HL-60 (cell line): ENCODE measurements at regions not wholly inside any gene's neighbourhood (a gene's known extent, or its start where the extent isn't known, plus 50 kb on each side); places are given as distances from the start of the nearest gene placed in this dataset.

Experiments used
- DNase-seq, 2 experiments: peaks; one replicate each; pipeline ENCODE4 v3.0.0-alpha.2; 2010 to 2020; ENCODE audit warnings: low read depth in 1 of 2, low spot score in 1 of 2
- H3K27ac ChIP-seq: fragments of 250-450 bp; sonication (Bioruptor Pico); replicated peaks from 2 replicates; pipeline ENCODE4 v1.5.1; 2020; ENCODE audit warnings: mild to moderate bottlenecking, moderate library complexity
- H3K27me3 ChIP-seq: fragments of 250-450 bp; sonication (Bioruptor Pico); 2 replicates; pipeline ENCODE4 v1.5.1; 2021; ENCODE audit warnings: mild to moderate bottlenecking, moderate library complexity; ENCODE audit not compliant: insufficient read depth, poor library complexity, severe bottlenecking
- H3K4me3 ChIP-seq: replicated peaks from 2 replicates; pipeline ENCODE4 v1.5.1; 2011; ENCODE audit warnings: mild to moderate bottlenecking, control low read depth, low read length; ENCODE audit not compliant: insufficient read depth
- CTCF ChIP-seq: IDR thresholded peaks from one replicate; pipeline ENCODE4 v1.5.1; 2011; ENCODE audit warnings: low read length, control low read depth, inconsistent platforms; ENCODE audit not compliant: insufficient read depth
- GABPA ChIP-seq: IDR thresholded peaks from 2 replicates; pipeline ENCODE4 v1.6.1; 2012; ENCODE audit warnings: low read depth
- POLR2AphosphoS5 ChIP-seq: IDR thresholded peaks from 2 replicates; pipeline ENCODE4 v1.6.1; 2012; ENCODE audit warnings: low read depth
- REST ChIP-seq: IDR thresholded peaks from 2 replicates; pipeline ENCODE4 v1.6.1; 2012; ENCODE audit warnings: low read depth; ENCODE audit not compliant: insufficient replicate concordance
- SPI1 ChIP-seq: IDR thresholded peaks from 2 replicates; pipeline ENCODE4 v1.6.1; 2012; ENCODE audit warnings: low read depth, mild to moderate bottlenecking, borderline replicate concordance

- Histone ChIP-seq H3K4me3 (no peak overlapping the region), H3K27ac (no peak overlapping the region), H3K27me3 (no peaks in the 10 kb centered on the region)
- no peak for TF ChIP-seq REST
- TF ChIP-seq SPI1 = no peak
- no peak for TF ChIP-seq GABPA
- no peak for TF ChIP-seq CTCF
- TF ChIP-seq POLR2AphosphoS5 = no peak
- DNase-seq = no peak
Measured at GRCh38 chr3:135632556-135633065, 332.9 kb upstream of the PPP2R3A start.

- Histone ChIP-seq H3K27ac (no peak overlapping the region), H3K27me3 (no peaks in the 10 kb centered on the region), H3K4me3 (no peak overlapping the region)
- no peak for DNase-seq
- no peak for TF ChIP-seq POLR2AphosphoS5
- no peak for TF ChIP-seq SPI1
- TF ChIP-seq CTCF = no peak
- TF ChIP-seq GABPA = no peak
- TF ChIP-seq REST = no peak
Measured at GRCh38 chr3:135633078-135633477, 332.4 kb upstream of the PPP2R3A start.

- Histone ChIP-seq H3K27ac (no peak overlapping the region), H3K4me3 (no peak overlapping the region), H3K27me3 (no peaks in the 10 kb centered on the region)
- no peak for DNase-seq
- no peak for TF ChIP-seq GABPA
- TF ChIP-seq SPI1 = no peak
- TF ChIP-seq CTCF = no peak
- TF ChIP-seq REST = no peak
- no peak for TF ChIP-seq POLR2AphosphoS5
Measured at GRCh38 chr3:135636596-135636995, 328.9 kb upstream of the PPP2R3A start.
